HEK293T (cell line): ENCODE measurements at regions not wholly inside any gene's neighbourhood (a gene's known extent, or its start where the extent isn't known, plus 50 kb on each side); places are given as distances from the start of the nearest gene placed in this dataset.
"Not testable (repeated sequence)": the region's sequence is repeated elsewhere in the genome, so short reads cannot be mapped to it uniquely, and the experiment has no call there.

Experiments used
- CTCF ChIA-PET: fragments of 350-600 bp; formaldehyde crosslinking; extraction: SDS; loops from one replicate; lab custom pipeline; 2021; ENCODE audit warnings: antibody characterized with exemption, inconsistent platforms; lab: Yijun Ruan, JAX
- POLR2A ChIA-PET: fragments of 350-600 bp; formaldehyde crosslinking; extraction: SDS; loops from one replicate; lab custom pipeline; 2020; ENCODE audit warnings: antibody characterized with exemption, inconsistent platforms; lab: Yijun Ruan, JAX
- DNase-seq: peaks from one replicate; pipeline ENCODE4 v3.0.0; 2012; ENCODE audit warnings: mixed read lengths; ENCODE audit errors: extremely low spot score
- ARNT ChIP-seq: fragments of 450-650 bp; IDR thresholded peaks from 2 replicates; pipeline ENCODE4 v1.6.1; 2017; ENCODE audit warnings: mild to moderate bottlenecking
- BHLHE40 ChIP-seq: fragments of 450-650 bp; IDR thresholded peaks from 2 replicates; pipeline ENCODE4 v1.6.1; 2016; ENCODE audit warnings: mild to moderate bottlenecking, moderate library complexity, borderline replicate concordance
- CTBP1 ChIP-seq: fragments of 450-650 bp; IDR thresholded peaks from 2 replicates; pipeline ENCODE4 v1.6.1; 2016; ENCODE audit warnings: borderline replicate concordance
- ELF4 ChIP-seq: fragments of 450-650 bp; IDR thresholded peaks from 2 replicates; pipeline ENCODE4 v1.6.1; 2017; ENCODE audit warnings: antibody characterized with exemption
- FOXA1 ChIP-seq: fragments of 450-650 bp; IDR thresholded peaks from 2 replicates; pipeline ENCODE4 v1.6.1; 2016; ENCODE audit warnings: mild to moderate bottlenecking
- FOXK2 ChIP-seq: fragments of 450-650 bp; IDR thresholded peaks from 2 replicates; pipeline ENCODE4 v1.6.1; 2016; ENCODE audit warnings: mild to moderate bottlenecking
- FOXM1 ChIP-seq: fragments of 450-650 bp; IDR thresholded peaks from 2 replicates; pipeline ENCODE4 v1.6.1; 2017; ENCODE audit warnings: mild to moderate bottlenecking, borderline replicate concordance
- HDGF ChIP-seq: fragments of 450-650 bp; IDR thresholded peaks from 2 replicates; pipeline ENCODE4 v1.6.1; 2017; ENCODE audit warnings: antibody characterized with exemption, borderline replicate concordance
- L3MBTL2 ChIP-seq: fragments of 450-650 bp; conservative IDR thresholded peaks from 2 replicates; pipeline ENCODE4 v1.6.1; 2016; ENCODE audit warnings: mild to moderate bottlenecking
- LEF1 ChIP-seq: fragments of 450-650 bp; IDR thresholded peaks from 2 replicates; pipeline ENCODE4 v1.6.1; 2017; ENCODE audit warnings: mild to moderate bottlenecking, borderline replicate concordance
- NFRKB ChIP-seq: fragments of 450-650 bp; IDR thresholded peaks from 2 replicates; pipeline ENCODE4 v1.6.1; 2016; ENCODE audit warnings: mild to moderate bottlenecking, moderate library complexity
- SP1 ChIP-seq: fragments of 450-650 bp; IDR thresholded peaks from 2 replicates; pipeline ENCODE4 v1.6.1; 2017
- SUZ12 ChIP-seq: fragments of 450-650 bp; IDR thresholded peaks from 2 replicates; pipeline ENCODE4 v1.6.1; 2016; ENCODE audit warnings: mild to moderate bottlenecking
- TARDBP ChIP-seq: fragments of 450-650 bp; IDR thresholded peaks from 2 replicates; pipeline ENCODE4 v1.6.1; 2016
- ZNF384 ChIP-seq: fragments of 450-650 bp; IDR thresholded peaks from 2 replicates; pipeline ENCODE4 v1.6.1; 2016
- TF ChIP-seq, protein P1 (sequence below): fragments of 450-650 bp; IDR thresholded peaks from 2 replicates; pipeline ENCODE4 v1.6.1; 2016

- DNase-seq = no peak
- TF ChIP-seq BHLHE40 = no peak
- TF ChIP-seq FOXA1 = no peak
- TF ChIP-seq, protein P1, sequence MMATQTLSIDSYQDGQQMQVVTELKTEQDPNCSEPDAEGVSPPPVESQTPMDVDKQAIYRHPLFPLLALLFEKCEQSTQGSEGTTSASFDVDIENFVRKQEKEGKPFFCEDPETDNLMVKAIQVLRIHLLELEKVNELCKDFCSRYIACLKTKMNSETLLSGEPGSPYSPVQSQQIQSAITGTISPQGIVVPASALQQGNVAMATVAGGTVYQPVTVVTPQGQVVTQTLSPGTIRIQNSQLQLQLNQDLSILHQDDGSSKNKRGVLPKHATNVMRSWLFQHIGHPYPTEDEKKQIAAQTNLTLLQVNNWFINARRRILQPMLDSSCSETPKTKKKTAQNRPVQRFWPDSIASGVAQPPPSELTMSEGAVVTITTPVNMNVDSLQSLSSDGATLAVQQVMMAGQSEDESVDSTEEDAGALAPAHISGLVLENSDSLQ = peak; percentile 40; the same call in 1 of the 2 replicates
- CTCF ChIA-PET = no interaction called here
- POLR2A ChIA-PET = no interaction called here
Measured at GRCh38 chr10:71009126-71009525, 120.8 kb upstream of the PCBD1 start.

GRCh38 chr10:71010730-71011129 is 122.4 kb upstream of the PCBD1 start:
- POLR2A ChIA-PET = no interaction called here
- CTCF ChIA-PET = interaction anchor here (0.9 kb wide), 1 partner anchor 107 kb away, joined by 3 read pairs; no protein-coding TSS in a partner anchor
- DNase-seq = no peak
- TF ChIP-seq TARDBP = no peak
- no peak for TF ChIP-seq LEF1
- TF ChIP-seq HDGF = no peak

DNA sequence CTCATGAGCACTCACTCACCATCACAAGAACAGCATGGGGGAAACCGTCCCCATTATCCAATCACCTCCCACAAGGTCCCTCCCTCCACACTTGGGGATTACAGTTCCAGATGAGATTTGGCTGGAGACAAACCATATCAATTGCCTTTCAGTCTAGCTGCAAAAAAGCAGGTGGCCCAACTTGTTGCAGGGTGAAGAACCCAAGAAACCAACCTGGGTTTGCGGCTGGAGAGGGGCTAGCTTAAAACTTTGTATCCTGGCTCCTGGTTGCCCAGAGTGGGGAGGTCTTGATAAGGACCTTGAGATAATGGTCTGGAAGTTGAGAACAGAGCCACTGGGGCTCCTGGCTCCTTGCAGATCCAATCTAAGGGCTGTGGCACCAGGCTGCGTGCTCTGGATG is 122.8 kb upstream of the PCBD1 start:
- no peak for TF ChIP-seq BHLHE40
- no peak for TF ChIP-seq FOXK2
- no peak for TF ChIP-seq ZNF384
- TF ChIP-seq LEF1 = no peak
- TF ChIP-seq, protein P1 = no peak
- TF ChIP-seq HDGF = no peak
- TF ChIP-seq TARDBP = no peak
- no peak for TF ChIP-seq CTBP1
- TF ChIP-seq L3MBTL2 = no peak
- no peak for TF ChIP-seq ARNT
- TF ChIP-seq ELF4 = no peak
- TF ChIP-seq NFRKB = no peak
- ChIA-PET POLR2A (no interaction called here), CTCF (interaction anchor here (0.9 kb wide), 1 partner anchor 107 kb away, joined by 3 read pairs; no protein-coding TSS in a partner anchor)
- DNase-seq = no peak

DNA sequence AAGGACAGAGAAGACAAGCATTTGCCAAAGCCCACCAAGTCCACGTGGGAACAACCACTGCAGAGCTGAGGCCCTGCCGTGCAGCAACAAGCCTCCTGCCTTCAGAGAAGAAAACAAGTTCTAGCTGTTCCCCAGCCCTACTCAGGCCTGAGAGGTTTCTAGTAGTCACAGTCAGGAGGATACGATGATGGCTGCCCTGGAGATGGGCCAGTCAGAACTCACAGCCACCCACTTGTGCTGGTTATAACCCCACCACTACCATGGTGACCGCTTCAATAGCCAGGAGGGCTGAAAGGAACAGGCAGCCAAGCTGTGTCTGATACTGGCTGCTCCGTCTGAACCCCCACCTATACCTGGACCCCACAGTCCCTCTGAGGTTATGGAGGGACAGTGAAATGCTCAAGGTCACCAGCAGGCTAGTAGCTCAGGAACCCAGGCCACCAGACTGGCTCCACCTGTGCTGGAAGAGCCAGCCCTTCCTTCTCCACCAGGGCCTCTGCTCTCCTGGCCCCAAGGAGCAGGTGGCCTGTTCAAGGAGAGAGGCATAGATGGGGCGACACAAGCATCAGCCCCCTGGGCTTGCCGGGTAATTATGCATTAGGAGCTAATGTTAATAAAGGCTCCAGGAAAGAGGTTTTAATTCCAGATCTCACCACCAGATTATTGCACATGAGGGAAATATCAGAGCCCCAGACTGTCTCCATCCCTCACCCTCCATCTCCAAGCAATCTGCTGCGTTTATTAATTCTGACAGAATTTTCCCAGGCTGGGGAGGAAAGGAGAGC is 125.8 kb upstream of the PCBD1 start:
- CTCF ChIA-PET = no interaction called here
- POLR2A ChIA-PET = no interaction called here
- DNase-seq = no peak
- TF ChIP-seq, protein P1 = no peak
- no peak for TF ChIP-seq HDGF
- TF ChIP-seq CTBP1 = no peak
- no peak for TF ChIP-seq FOXK2
- TF ChIP-seq FOXM1 = no peak
- TF ChIP-seq ZNF384 = no peak
- TF ChIP-seq FOXA1 = no peak
- no peak for TF ChIP-seq SUZ12
- TF ChIP-seq ARNT = no peak
- no peak for TF ChIP-seq BHLHE40

DNA sequence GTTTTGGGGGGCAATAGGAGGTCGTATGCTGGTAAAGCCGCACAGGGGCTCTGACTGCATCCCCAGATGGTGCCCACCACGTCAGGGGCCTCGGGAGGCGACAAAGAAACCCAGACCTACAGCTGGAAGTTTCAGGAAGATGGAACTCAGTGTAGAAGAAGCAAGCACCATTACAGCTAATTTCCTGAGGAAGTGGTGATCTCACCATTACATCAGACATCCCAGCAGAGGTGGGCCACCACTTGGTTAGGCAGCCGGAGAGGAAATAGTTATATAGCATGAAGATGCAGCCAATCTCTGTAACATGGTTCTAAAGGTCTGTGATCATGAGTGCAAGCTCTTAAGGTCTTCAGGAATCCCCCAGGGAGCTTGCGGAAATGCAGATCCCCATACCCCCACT is 127.3 kb upstream of the PCBD1 start:
- peak; percentile 32 for DNase-seq
- POLR2A ChIA-PET = no interaction called here
- CTCF ChIA-PET = no interaction called here
- no peak for TF ChIP-seq HDGF
- TF ChIP-seq FOXM1 = no peak
- TF ChIP-seq SP1 = no peak
- no peak for TF ChIP-seq SUZ12
- no peak for TF ChIP-seq L3MBTL2
- no peak for TF ChIP-seq LEF1
- no peak for TF ChIP-seq CTBP1
- TF ChIP-seq, protein P1 = no peak
- no peak for TF ChIP-seq TARDBP
- TF ChIP-seq ARNT = no peak
- no peak for TF ChIP-seq BHLHE40
- no peak for TF ChIP-seq NFRKB

- CTCF ChIA-PET, POLR2A ChIA-PET, DNase-seq: not testable (repeated sequence)
Measured at GRCh38 chr10:71020061-71020460, 131.7 kb upstream of the PCBD1 start.
